ENCODE measurements at regions not wholly inside any gene's neighbourhood (a gene's known extent, or its start where the extent isn't known, plus 50 kb on each side); places are given as distances from the start of the nearest gene placed in this dataset.

GRCh38 chr14:71448431-71449315 lies 483.6 kb upstream of the RGS6 start:
- no peak for DNase-seq (ENCODE audit: low spot score)
- H3K4me3 ChIP-seq (ENCODE audit: low read depth, low read length, poor library complexity, severe bottlenecking): no peak overlapping the region
- BruUV-seq (replicated peaks): no TSS peak
- H3K79me2 ChIP-seq (ENCODE audit: insufficient read depth, low read depth, low read length): peaks cover 14% of the 10 kb centered on the region; the same call in 1 of the 2 replicates
- no peaks in the 10 kb centered on the region for H3K36me3 ChIP-seq (ENCODE audit: insufficient read depth, low read length)
- H3K4me2 ChIP-seq (ENCODE audit: low read length): no peak overlapping the region
- H3K9me3 ChIP-seq (ENCODE audit: low read length): no peaks in the 10 kb centered on the region
- H4K20me1 ChIP-seq (ENCODE audit: insufficient read depth, low read length): no peaks in the 10 kb centered on the region
- peaks cover 16% of the 10 kb centered on the region for H3K4me1 ChIP-seq (ENCODE audit: insufficient read depth, low read length, poor library complexity, severe bottlenecking)
- TF ChIP-seq, protein P1, sequence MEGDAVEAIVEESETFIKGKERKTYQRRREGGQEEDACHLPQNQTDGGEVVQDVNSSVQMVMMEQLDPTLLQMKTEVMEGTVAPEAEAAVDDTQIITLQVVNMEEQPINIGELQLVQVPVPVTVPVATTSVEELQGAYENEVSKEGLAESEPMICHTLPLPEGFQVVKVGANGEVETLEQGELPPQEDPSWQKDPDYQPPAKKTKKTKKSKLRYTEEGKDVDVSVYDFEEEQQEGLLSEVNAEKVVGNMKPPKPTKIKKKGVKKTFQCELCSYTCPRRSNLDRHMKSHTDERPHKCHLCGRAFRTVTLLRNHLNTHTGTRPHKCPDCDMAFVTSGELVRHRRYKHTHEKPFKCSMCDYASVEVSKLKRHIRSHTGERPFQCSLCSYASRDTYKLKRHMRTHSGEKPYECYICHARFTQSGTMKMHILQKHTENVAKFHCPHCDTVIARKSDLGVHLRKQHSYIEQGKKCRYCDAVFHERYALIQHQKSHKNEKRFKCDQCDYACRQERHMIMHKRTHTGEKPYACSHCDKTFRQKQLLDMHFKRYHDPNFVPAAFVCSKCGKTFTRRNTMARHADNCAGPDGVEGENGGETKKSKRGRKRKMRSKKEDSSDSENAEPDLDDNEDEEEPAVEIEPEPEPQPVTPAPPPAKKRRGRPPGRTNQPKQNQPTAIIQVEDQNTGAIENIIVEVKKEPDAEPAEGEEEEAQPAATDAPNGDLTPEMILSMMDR (conservative IDR thresholded peaks at IDR 0.05; ENCODE audit: low read length): no peak
- TF ChIP-seq EZH2phosphoT487 (IDR thresholded peaks at IDR 0.05; ENCODE audit: borderline replicate concordance, low read depth, low read length): no peak
- H2AFZ ChIP-seq (ENCODE audit: low read length): no peak overlapping the region
- intact Hi-C loops (cut with micrococcal nuclease; ENCODE audit: unreplicated experiment): no loop called here
- ChIA-PET POLR2A (interaction anchor here (0.6 to 2.3 kb wide), 4 partner anchors 12 to 541 kb away, joined by 3 to 9 read pairs (median 4); partner anchors contain the start of gene PCNX1), CTCF (ENCODE audit: unreplicated experiment) (no interaction called here)
- no peak overlapping the region for H3K27ac ChIP-seq (ENCODE audit: low read depth, low read length, poor library complexity, severe bottlenecking)
- H3K9me2 ChIP-seq (ENCODE audit: insufficient read depth, low read length): no peaks in the 10 kb centered on the region

DNA sequence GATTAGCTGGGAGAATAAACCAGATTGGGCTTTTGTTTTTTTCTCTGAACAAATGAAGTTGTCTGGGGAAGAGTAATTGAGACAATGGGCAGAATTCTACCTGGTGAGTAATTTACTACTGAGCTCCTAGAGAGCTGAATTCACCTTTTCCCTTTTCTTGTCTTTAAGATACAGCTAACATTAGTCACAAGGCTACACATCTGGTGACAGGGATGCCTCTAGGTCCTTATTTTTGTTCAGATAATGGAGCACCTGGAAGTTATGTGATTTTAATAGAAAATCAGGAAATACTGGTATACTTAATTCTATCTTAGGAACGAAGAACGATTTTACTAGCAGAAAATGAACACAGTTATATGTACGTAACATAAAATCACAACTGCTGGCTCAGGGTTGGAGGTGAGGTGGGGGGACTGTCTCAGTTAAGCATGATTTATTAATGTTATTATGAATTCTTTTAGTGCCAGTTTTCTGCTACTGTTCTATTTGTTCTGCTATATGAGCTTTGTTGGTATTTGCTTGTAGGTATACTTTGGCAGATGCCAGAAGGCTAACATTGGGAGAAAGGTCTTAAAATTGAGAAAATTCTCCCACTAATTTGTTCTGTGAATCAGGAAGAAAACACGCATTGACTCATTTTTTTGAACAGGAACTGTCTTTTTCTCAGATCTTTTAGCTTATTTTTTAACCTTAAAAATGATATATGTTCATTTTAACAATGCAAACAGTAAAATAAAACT lies 482.7 kb upstream of the RGS6 start:
- Histone ChIP-seq H2AFZ (ENCODE audit: low read length) (no peak overlapping the region), H3K9me3 (ENCODE audit: low read length) (no peaks in the 10 kb centered on the region), H3K36me3 (ENCODE audit: insufficient read depth, low read length) (no peaks in the 10 kb centered on the region), H3K79me2 (ENCODE audit: insufficient read depth, low read depth, low read length) (peaks cover 14% of the 10 kb centered on the region; the same call in 1 of the 2 replicates), H3K4me2 (ENCODE audit: low read length) (no peak overlapping the region), H3K27ac (ENCODE audit: low read depth, low read length, poor library complexity, severe bottlenecking) (no peak overlapping the region), H4K20me1 (ENCODE audit: insufficient read depth, low read length) (no peaks in the 10 kb centered on the region), H3K4me3 (ENCODE audit: low read depth, low read length, poor library complexity, severe bottlenecking) (no peak overlapping the region), H3K9me2 (ENCODE audit: insufficient read depth, low read length) (no peaks in the 10 kb centered on the region), H3K4me1 (ENCODE audit: insufficient read depth, low read length, poor library complexity, severe bottlenecking) (peaks cover 16% of the 10 kb centered on the region)
- no peak for DNase-seq (ENCODE audit: low spot score)
- TF ChIP-seq, protein P1 (conservative IDR thresholded peaks at IDR 0.05; ENCODE audit: low read length): no peak
- TF ChIP-seq EZH2phosphoT487 (IDR thresholded peaks at IDR 0.05; ENCODE audit: borderline replicate concordance, low read depth, low read length): no peak
- CTCF ChIA-PET (ENCODE audit: unreplicated experiment): no interaction called here
- POLR2A ChIA-PET: interaction anchor here (0.5 to 0.9 kb wide), 3 partner anchors 54 to 542 kb away, joined by 3 read pairs; partner anchors contain the start of gene PCNX1
- no TSS peak for BruUV-seq (replicated peaks)
- intact Hi-C loops (cut with micrococcal nuclease; ENCODE audit: unreplicated experiment): no loop called here
